ENCODE measurements at regions not wholly inside any gene's neighbourhood (a gene's known extent, or its start where the extent isn't known, plus 50 kb on each side); places are given as distances from the start of the nearest gene placed in this dataset.

DNA sequence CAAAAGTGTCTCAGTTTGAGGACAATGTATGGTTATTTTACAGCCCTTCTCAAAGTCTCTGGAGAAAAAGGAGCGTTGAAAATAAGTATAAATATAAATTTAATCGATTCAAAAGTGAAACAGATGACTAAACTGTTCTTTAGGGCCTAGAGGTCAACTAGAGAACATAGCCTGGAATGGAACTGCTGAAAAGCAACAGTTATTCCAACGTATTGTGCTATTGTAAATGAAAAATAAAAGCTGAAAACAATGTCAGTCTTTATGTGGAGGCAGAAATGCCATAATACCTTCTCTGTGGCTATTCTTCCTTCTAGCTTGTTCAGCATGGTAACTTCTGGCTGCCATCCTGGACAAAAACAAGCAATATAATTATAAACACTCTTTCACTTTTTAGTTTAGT is 362.5 kb downstream of the ARL4A start:
- no peaks in the 10 kb centered on the region for H3K9me3 ChIP-seq (ENCODE audit: insufficient read depth, low read length)
- no peak overlapping the region for H3K9ac ChIP-seq (ENCODE audit: low read length)
- H3K36me3 ChIP-seq (ENCODE audit: low read length): no peaks in the 10 kb centered on the region
- H3F3A ChIP-seq (ENCODE audit: insufficient read depth): no peaks in the 10 kb centered on the region
- H3K4me2 ChIP-seq (ENCODE audit: low read depth, low read length, poor library complexity, severe bottlenecking): no peak overlapping the region
- no peak for TF ChIP-seq EZH2phosphoT487 (conservative IDR thresholded peaks at IDR 0.05; ENCODE audit: low read length)
- TF ChIP-seq, protein P1, sequence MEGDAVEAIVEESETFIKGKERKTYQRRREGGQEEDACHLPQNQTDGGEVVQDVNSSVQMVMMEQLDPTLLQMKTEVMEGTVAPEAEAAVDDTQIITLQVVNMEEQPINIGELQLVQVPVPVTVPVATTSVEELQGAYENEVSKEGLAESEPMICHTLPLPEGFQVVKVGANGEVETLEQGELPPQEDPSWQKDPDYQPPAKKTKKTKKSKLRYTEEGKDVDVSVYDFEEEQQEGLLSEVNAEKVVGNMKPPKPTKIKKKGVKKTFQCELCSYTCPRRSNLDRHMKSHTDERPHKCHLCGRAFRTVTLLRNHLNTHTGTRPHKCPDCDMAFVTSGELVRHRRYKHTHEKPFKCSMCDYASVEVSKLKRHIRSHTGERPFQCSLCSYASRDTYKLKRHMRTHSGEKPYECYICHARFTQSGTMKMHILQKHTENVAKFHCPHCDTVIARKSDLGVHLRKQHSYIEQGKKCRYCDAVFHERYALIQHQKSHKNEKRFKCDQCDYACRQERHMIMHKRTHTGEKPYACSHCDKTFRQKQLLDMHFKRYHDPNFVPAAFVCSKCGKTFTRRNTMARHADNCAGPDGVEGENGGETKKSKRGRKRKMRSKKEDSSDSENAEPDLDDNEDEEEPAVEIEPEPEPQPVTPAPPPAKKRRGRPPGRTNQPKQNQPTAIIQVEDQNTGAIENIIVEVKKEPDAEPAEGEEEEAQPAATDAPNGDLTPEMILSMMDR (IDR thresholded peaks at IDR 0.05; ENCODE audit: insufficient read depth, low read length, poor library complexity, severe bottlenecking): no peak
- no peaks in the 10 kb centered on the region for H3K79me2 ChIP-seq (ENCODE audit: insufficient read depth, low read length)
- no peaks in the 10 kb centered on the region for H3K27me3 ChIP-seq (ENCODE audit: low read length)
- no peak overlapping the region for H2AFZ ChIP-seq (ENCODE audit: low read depth, low read length, severe bottlenecking)
- no peak overlapping the region for H3K27ac ChIP-seq (ENCODE audit: low read depth, low read length)
- no peaks in the 10 kb centered on the region for H4K20me1 ChIP-seq (ENCODE audit: low read depth, low read length)
- H3K4me3 ChIP-seq (ENCODE audit: insufficient read depth, low read length, poor library complexity, severe bottlenecking): no peak overlapping the region
- no peaks in the 10 kb centered on the region for H3K9me2 ChIP-seq (replicated peaks; ENCODE audit: insufficient read depth, low read length)

- TF ChIP-seq EZH2phosphoT487 (conservative IDR thresholded peaks at IDR 0.05; ENCODE audit: low read length): no peak
- TF ChIP-seq, protein P1 (IDR thresholded peaks at IDR 0.05; ENCODE audit: insufficient read depth, low read length, poor library complexity, severe bottlenecking): no peak
- Histone ChIP-seq H3K9ac (ENCODE audit: low read length) (no peak overlapping the region), H3K9me3 (ENCODE audit: insufficient read depth, low read length) (no peaks in the 10 kb centered on the region), H3K27me3 (ENCODE audit: low read length) (no peaks in the 10 kb centered on the region), H3K36me3 (ENCODE audit: low read length) (no peaks in the 10 kb centered on the region), H3K4me3 (ENCODE audit: insufficient read depth, low read length, poor library complexity, severe bottlenecking) (no peak overlapping the region), H4K20me1 (ENCODE audit: low read depth, low read length) (no peaks in the 10 kb centered on the region), H3K79me2 (ENCODE audit: insufficient read depth, low read length) (no peaks in the 10 kb centered on the region), H3F3A (ENCODE audit: insufficient read depth) (no peaks in the 10 kb centered on the region), H3K4me2 (ENCODE audit: low read depth, low read length, poor library complexity, severe bottlenecking) (no peak overlapping the region), H2AFZ (ENCODE audit: low read depth, low read length, severe bottlenecking) (no peak overlapping the region), H3K27ac (ENCODE audit: low read depth, low read length) (no peak overlapping the region), H3K9me2 (replicated peaks; ENCODE audit: insufficient read depth, low read length) (no peaks in the 10 kb centered on the region)
Observed at GRCh38 chr7:13050703-13051102, 363.3 kb downstream of the ARL4A start.

DNA sequence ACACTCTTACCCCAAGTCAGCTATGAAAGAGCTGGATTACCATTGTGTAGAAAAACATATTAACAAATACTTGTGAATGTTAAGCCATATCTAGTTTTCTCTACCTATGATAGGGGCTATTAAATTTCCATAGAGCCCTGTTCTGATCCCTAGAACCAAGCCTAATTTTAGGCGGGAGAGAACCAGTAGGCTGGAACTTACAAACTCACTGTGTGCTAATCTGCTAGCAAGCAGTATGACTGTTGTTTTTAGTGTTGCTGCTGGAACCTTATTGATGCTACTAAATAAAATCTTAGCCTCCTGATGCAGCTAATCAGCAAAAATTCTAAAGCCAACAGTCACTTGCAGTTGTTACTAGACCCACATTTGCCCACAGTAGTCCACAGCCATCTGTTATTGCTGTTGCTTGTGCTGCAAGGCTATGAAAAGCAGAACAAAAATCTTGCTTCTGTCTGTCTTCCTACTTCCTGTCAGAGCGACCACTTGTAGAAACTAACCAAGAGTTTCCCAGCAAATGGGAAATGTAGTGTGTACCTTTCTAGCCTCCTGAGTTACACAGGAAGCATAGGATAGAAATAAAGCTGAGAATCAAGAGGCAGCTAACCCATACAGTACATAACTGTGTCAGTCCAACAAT is 368.4 kb downstream of the ARL4A start:
- Histone ChIP-seq H3K9me2 (replicated peaks; ENCODE audit: insufficient read depth, low read length) (no peaks in the 10 kb centered on the region), H3K4me2 (ENCODE audit: low read depth, low read length, poor library complexity, severe bottlenecking) (no peak overlapping the region), H3K4me3 (ENCODE audit: insufficient read depth, low read length, poor library complexity, severe bottlenecking) (no peak overlapping the region), H4K20me1 (ENCODE audit: low read depth, low read length) (no peaks in the 10 kb centered on the region), H3K27ac (ENCODE audit: low read depth, low read length) (no peak overlapping the region), H3K9me3 (ENCODE audit: insufficient read depth, low read length) (no peaks in the 10 kb centered on the region), H3K9ac (ENCODE audit: low read length) (no peak overlapping the region), H3K36me3 (ENCODE audit: low read length) (no peaks in the 10 kb centered on the region), H3K79me2 (ENCODE audit: insufficient read depth, low read length) (no peaks in the 10 kb centered on the region), H3F3A (ENCODE audit: insufficient read depth) (no peaks in the 10 kb centered on the region), H3K27me3 (ENCODE audit: low read length) (no peaks in the 10 kb centered on the region), H2AFZ (ENCODE audit: low read depth, low read length, severe bottlenecking) (no peak overlapping the region)
- TF ChIP-seq, protein P1 (IDR thresholded peaks at IDR 0.05; ENCODE audit: insufficient read depth, low read length, poor library complexity, severe bottlenecking): no peak
- no peak for TF ChIP-seq EZH2phosphoT487 (conservative IDR thresholded peaks at IDR 0.05; ENCODE audit: low read length)

All from SU-DHL-6 (cell line).